Choroid plexus epithelial cell (primary cell): ENCODE measurements at regions not wholly inside any gene's neighbourhood (a gene's known extent, or its start where the extent isn't known, plus 50 kb on each side); places are given as distances from the start of the nearest gene placed in this dataset.

Experiments
- DNase-seq: peaks from one replicate; pipeline ENCODE4 v3.0.0-alpha.2; 2010; ENCODE audit warnings: low read depth
- H3K4me3 ChIP-seq: 2 replicates; pipeline ENCODE4 v1.5.1; 2011; ENCODE audit warnings: low read depth, mild to moderate bottlenecking, control low read depth, low read length, moderate library complexity
- TF ChIP-seq, protein P1 (sequence below): conservative IDR thresholded peaks from 2 replicates; pipeline ENCODE4 v1.5.1; 2011; ENCODE audit warnings: low read depth, mild to moderate bottlenecking, control low read depth, inconsistent platforms, low read length, moderate library complexity

GRCh38 chr20:39603219-39603618 is 641.1 kb downstream of the DHX35 start:
- TF ChIP-seq, protein P1, sequence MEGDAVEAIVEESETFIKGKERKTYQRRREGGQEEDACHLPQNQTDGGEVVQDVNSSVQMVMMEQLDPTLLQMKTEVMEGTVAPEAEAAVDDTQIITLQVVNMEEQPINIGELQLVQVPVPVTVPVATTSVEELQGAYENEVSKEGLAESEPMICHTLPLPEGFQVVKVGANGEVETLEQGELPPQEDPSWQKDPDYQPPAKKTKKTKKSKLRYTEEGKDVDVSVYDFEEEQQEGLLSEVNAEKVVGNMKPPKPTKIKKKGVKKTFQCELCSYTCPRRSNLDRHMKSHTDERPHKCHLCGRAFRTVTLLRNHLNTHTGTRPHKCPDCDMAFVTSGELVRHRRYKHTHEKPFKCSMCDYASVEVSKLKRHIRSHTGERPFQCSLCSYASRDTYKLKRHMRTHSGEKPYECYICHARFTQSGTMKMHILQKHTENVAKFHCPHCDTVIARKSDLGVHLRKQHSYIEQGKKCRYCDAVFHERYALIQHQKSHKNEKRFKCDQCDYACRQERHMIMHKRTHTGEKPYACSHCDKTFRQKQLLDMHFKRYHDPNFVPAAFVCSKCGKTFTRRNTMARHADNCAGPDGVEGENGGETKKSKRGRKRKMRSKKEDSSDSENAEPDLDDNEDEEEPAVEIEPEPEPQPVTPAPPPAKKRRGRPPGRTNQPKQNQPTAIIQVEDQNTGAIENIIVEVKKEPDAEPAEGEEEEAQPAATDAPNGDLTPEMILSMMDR: no peak
- no peak overlapping the region for H3K4me3 ChIP-seq
- DNase-seq: no peak

DNA sequence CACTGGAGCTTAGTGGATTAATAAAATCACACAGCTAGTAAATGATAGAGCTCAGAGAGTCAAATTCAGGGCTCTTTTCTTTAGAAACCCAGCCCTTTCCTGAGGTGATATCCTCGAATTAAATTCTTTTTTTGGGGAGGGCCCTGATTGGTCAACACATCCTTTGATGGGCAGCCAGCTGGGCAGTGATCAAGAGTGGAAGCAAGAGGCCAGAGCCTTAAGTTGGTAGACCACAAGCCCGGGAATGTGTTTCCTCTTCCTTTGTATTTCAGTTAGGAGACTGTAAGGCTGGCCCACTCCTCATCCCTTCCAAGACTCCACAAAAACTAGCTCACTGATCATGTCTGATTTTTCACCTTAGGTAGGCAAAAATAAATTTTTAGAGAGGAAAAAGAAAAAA is 640.5 kb downstream of the DHX35 start:
- TF ChIP-seq, protein P1: no peak
- no peak for DNase-seq

GRCh38 chr20:39600871-39601270 is 638.7 kb downstream of the DHX35 start:
- TF ChIP-seq, protein P1: no peak
- no peak for DNase-seq
- H3K4me3 ChIP-seq: no peak overlapping the region

More for the DNA sequence above, 640.5 kb downstream of the DHX35 start:
- no peak overlapping the region for H3K4me3 ChIP-seq

DNA sequence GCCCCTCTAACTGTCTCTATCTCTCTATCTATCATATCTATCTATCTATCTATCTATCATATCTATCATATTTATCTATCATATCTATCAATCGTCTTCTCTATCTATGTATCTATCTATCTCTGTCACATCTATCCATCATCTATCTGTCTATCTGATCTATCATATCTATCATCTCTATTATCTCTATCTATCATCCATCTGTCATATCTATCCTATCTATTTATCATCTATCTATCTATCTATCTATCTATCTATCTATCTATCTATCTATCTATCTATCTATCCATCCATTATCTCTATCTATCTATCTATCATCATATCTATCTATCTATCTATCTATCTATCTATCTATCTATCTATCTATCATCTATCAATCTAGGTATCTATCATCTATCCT is 638.0 kb downstream of the DHX35 start:
- DNase-seq: no peak
- no peak overlapping the region for H3K4me3 ChIP-seq
- TF ChIP-seq, protein P1: no peak

DNA sequence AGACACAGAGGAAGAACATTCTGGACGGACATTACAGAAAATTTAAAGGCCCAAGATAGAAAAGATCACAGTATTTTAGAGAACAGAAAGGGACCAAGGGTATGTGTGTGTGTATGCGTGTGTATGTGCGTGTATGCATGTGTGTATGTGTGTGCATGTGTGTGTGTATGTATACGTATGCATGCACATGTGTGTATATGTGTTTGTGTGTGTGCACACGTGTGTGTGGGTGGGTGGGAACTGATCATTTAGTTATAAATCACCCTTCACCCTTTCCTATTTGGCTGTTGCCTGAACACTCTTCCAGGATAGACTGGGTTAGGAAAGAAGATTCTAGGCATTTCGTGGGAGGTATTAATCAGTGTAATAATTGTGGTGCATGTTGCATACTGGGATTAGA is 634.4 kb downstream of the DHX35 start:
- TF ChIP-seq, protein P1: no peak
- H3K4me3 ChIP-seq: no peak overlapping the region
- no peak for DNase-seq

DNA sequence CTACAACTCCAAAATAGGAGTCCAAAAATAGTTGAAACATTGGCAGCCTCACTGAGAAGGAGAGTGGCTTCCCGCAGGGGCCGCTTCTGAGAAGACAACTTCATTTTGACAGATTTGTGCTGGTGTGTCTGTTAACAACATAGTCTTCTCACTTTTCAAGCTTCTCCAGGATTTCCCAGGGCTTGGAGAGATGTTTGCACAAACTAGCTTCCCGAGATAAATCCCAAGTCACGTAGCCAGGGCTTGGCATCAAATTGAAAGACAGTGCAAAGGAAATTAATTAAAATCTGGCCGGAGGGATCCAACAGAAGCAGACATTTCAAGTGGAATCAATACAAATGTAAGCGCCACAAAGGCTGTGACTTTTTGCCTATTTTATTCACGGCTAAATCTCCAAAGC is 630.2 kb downstream of the DHX35 start:
- H3K4me3 ChIP-seq: no peak overlapping the region
- TF ChIP-seq, protein P1: no peak
- no peak for DNase-seq

DNA sequence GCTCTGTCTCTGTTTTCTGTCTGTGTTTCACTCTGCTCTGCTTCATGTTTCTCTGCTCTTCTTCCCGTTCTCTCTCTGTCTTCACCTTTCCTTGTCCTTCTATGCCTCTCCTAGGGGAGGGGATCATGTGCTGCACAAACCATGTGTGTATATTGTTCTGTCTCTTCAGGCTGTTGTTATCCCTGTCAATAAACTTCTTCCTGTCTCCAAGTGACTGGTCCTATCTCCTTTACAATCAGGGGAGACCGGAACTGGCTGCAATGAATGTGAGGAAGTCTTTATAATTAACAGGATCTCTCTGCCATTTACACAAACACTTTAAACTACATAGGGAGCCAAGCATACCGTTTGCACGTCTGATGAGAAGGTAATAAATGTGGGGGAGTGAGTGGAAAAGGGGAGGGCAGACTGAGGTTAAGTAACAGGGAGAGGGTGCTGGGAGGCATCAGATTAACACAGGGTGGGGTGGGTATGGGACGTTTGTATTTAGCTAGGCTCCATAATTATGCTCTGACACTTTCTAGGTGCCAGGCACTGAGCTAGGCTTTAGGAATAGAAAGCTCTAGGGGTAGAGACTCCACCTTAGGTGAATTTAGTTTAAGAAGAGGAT is 626.1 kb downstream of the DHX35 start:
- TF ChIP-seq, protein P1: no peak
- no peak for DNase-seq
- no peak overlapping the region for H3K4me3 ChIP-seq
